ENCODE measurements at regions not wholly inside any gene's neighbourhood (a gene's known extent, or its start where the extent isn't known, plus 50 kb on each side); places are given as distances from the start of the nearest gene placed in this dataset.

DNA sequence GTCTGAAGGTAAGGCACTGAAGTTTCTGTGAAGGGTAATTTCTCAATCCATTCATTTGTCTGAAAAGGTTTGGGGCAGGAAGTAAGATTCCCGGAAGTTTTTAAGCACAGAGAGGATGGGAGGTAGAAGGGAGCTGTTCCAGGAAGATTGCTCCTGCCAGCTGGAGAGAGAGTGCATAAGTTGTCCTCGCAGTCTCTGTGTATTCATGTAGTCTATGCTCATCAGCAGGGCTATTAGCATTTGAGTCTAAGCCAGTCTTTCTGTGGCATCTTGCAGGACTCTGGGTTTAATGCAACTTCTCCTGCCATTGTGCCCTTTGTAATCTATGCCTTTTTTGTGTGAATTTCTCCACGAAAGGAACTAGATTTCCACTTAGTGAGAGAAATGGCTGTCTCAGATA is 140.8 kb upstream of the FGGY start:
- Histone ChIP-seq H3K36me3 (replicated peaks; ENCODE audit: control insufficient read depth, insufficient read depth, low read length) (no peaks in the 10 kb centered on the region), H3K27me3 (ENCODE audit: control insufficient read depth, insufficient read depth, low read length) (no peaks in the 10 kb centered on the region), H3K4me3 (ENCODE audit: insufficient read depth, low read depth, low read length) (no peak overlapping the region)
- DNase-seq: no peak

GRCh38 chr1:59156526-59157199 is 140.2 kb upstream of the FGGY start:
- Histone ChIP-seq H3K36me3 (replicated peaks; ENCODE audit: control insufficient read depth, insufficient read depth, low read length) (no peaks in the 10 kb centered on the region), H3K4me3 (ENCODE audit: insufficient read depth, low read depth, low read length) (no peak overlapping the region), H3K27me3 (ENCODE audit: control insufficient read depth, insufficient read depth, low read length) (no peaks in the 10 kb centered on the region)
- no peak for DNase-seq

DNA sequence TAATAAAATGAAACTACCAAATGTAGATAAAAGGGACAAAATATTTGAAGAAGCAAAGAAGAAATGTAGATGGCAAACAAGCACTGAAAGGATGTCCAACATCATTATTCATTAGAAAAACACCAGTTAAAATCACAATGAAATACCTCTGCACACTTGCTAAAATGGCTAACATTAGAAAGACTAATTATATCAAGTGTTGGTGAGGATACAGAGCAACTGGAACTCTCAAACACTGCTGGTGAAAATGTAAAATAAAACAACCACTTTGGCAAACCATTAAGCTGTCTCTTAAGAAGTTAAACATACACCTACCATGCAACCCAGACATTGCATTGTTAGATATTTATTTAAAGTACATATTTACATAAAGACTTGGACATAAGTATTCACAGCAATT is 138.6 kb upstream of the FGGY start:
- H3K4me3 ChIP-seq (ENCODE audit: insufficient read depth, low read depth, low read length): no peak overlapping the region
- no peak for DNase-seq

GRCh38 chr1:59159557-59160203 is 137.2 kb upstream of the FGGY start:
- H3K27me3 ChIP-seq (ENCODE audit: control insufficient read depth, insufficient read depth, low read length): no peaks in the 10 kb centered on the region
- H3K36me3 ChIP-seq (replicated peaks; ENCODE audit: control insufficient read depth, insufficient read depth, low read length): no peaks in the 10 kb centered on the region
- DNase-seq: no peak

More for the DNA sequence above, 138.6 kb upstream of the FGGY start:
- no peaks in the 10 kb centered on the region for H3K27me3 ChIP-seq (ENCODE audit: control insufficient read depth, insufficient read depth, low read length)
- no peaks in the 10 kb centered on the region for H3K36me3 ChIP-seq (replicated peaks; ENCODE audit: control insufficient read depth, insufficient read depth, low read length)

GRCh38 chr1:59161136-59161535 is 135.8 kb upstream of the FGGY start:
- no peak for DNase-seq
- H3K27me3 ChIP-seq (ENCODE audit: control insufficient read depth, insufficient read depth, low read length): no peaks in the 10 kb centered on the region

More at GRCh38 chr1:59159557-59160203, 137.2 kb upstream of the FGGY start:
- no peak overlapping the region for H3K4me3 ChIP-seq (ENCODE audit: insufficient read depth, low read depth, low read length)

DNA sequence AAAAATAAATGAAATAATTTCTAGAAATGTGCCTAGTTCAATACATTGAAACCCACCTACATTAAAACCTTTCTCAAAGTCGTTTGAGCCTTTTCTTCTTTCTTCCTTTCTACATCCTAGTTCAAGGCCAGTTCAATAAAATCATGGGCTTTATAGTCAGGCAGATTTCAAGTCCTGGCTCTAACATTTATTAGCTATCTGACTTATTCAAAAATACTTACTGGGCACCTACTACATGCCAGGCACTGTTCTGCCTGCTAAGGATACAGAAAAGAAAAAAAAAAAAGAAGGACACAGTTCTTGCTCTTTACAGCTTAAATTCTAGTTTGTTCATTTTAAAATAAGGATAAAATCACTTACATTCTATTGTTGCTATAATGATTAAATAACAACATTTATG is 134.2 kb upstream of the FGGY start:
- Histone ChIP-seq H3K27me3 (ENCODE audit: control insufficient read depth, insufficient read depth, low read length) (no peaks in the 10 kb centered on the region), H3K36me3 (replicated peaks; ENCODE audit: control insufficient read depth, insufficient read depth, low read length) (no peaks in the 10 kb centered on the region), H3K4me3 (ENCODE audit: insufficient read depth, low read depth, low read length) (no peak overlapping the region)
- DNase-seq: no peak

More at GRCh38 chr1:59161136-59161535, 135.8 kb upstream of the FGGY start:
- H3K36me3 ChIP-seq (replicated peaks; ENCODE audit: control insufficient read depth, insufficient read depth, low read length): no peaks in the 10 kb centered on the region
- H3K4me3 ChIP-seq (ENCODE audit: insufficient read depth, low read depth, low read length): no peak overlapping the region

DNA sequence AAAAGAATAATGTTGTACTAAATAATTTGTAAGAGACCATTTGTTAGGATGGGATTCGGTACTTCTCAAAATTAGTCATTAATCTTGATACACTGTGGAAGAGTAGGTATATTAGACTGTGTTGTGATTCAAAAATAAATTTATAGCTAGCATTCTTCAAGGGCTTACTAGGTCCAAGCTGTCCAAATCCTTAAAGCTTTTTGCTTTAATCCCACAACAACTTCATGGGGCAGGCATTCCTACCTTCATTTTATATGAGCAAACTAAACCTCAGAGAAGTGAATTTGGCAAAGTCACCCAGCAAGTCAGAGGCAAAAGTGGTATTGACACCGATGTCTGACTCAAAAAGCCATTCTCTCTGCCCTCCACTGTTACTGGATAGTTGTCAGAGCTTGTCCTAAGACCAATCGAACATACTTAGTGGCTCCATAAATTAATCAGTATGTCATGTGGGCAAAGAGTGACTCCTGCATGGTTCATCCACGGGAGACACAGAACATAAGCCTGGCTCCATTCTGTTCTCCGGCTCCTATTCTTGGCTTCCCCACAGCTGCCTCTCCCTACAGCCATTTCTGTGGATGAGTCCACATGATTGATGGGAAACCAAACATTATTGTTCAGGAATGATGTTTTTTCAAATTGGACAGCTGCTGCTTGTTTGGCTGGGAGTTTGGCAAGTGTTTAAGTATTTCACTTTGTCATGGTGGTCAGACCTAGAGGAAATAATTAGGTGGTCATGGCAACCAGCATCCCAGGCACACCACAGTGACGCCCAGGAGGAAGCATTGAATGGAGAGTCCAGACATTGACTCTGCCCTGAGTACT is 133.4 kb upstream of the FGGY start:
- Histone ChIP-seq H3K36me3 (replicated peaks; ENCODE audit: control insufficient read depth, insufficient read depth, low read length) (no peaks in the 10 kb centered on the region), H3K27me3 (ENCODE audit: control insufficient read depth, insufficient read depth, low read length) (no peaks in the 10 kb centered on the region)
- DNase-seq: no peak

DNA sequence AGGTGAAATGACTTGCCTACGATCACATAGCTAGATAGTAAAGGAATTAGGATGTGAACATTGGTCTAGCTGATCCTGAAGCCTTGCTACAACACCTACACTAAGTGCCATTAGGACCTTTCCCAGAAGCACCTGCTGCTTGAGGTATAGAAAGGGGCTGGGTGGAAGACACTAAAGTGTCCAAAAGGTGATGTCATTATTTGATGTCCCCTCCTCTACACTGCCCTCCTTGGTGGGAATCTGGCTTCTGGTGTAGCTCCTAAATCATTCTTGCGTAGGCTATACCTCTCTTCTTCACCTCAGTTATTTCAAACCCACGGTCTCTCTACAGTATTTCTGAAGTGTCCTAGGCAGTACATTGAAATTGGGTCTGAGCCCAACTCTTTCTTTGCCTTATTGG is 132.5 kb upstream of the FGGY start:
- no peaks in the 10 kb centered on the region for H3K27me3 ChIP-seq (ENCODE audit: control insufficient read depth, insufficient read depth, low read length)
- no peak for DNase-seq

More for the DNA sequence above, 133.4 kb upstream of the FGGY start:
- no peak overlapping the region for H3K4me3 ChIP-seq (ENCODE audit: insufficient read depth, low read depth, low read length)

DNA sequence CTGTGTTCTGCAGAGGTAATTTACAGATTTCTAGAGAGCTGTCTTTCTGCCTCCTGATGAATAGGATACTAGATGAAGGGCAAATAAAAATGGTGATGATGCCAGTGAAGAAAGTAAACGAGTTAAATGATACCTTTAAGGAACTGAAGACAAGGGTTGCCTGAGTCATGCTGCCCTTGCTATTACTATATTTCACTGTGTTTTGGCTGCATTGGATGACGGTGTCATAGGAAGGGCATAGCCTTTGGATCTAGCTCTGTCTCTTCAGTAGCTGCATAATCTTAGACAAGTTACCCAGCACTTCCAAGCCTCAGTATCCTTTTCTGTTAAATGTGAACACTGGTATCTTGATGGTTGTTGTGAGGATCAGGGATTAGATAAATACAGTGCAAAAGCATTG is 131.5 kb upstream of the FGGY start:
- DNase-seq: no peak
- Histone ChIP-seq H3K4me3 (ENCODE audit: insufficient read depth, low read depth, low read length) (no peak overlapping the region), H3K27me3 (ENCODE audit: control insufficient read depth, insufficient read depth, low read length) (no peaks in the 10 kb centered on the region), H3K36me3 (replicated peaks; ENCODE audit: control insufficient read depth, insufficient read depth, low read length) (no peaks in the 10 kb centered on the region)

More for the DNA sequence above, 132.5 kb upstream of the FGGY start:
- no peak overlapping the region for H3K4me3 ChIP-seq (ENCODE audit: insufficient read depth, low read depth, low read length)
- no peaks in the 10 kb centered on the region for H3K36me3 ChIP-seq (replicated peaks; ENCODE audit: control insufficient read depth, insufficient read depth, low read length)

- H3K4me3 ChIP-seq (ENCODE audit: insufficient read depth, low read depth, low read length): no peak overlapping the region
- no peaks in the 10 kb centered on the region for H3K27me3 ChIP-seq (ENCODE audit: control insufficient read depth, insufficient read depth, low read length)
- DNase-seq: no peak
- H3K36me3 ChIP-seq (replicated peaks; ENCODE audit: control insufficient read depth, insufficient read depth, low read length): no peaks in the 10 kb centered on the region
Observed at GRCh38 chr1:59169703-59170102, 127.2 kb upstream of the FGGY start.

- no peaks in the 10 kb centered on the region for H3K36me3 ChIP-seq (replicated peaks; ENCODE audit: control insufficient read depth, insufficient read depth, low read length)
- no peak for DNase-seq
- H3K4me3 ChIP-seq (ENCODE audit: insufficient read depth, low read depth, low read length): no peak overlapping the region
- H3K27me3 ChIP-seq (ENCODE audit: control insufficient read depth, insufficient read depth, low read length): no peaks in the 10 kb centered on the region
Observed at GRCh38 chr1:59170659-59171058, 126.2 kb upstream of the FGGY start.

DNA sequence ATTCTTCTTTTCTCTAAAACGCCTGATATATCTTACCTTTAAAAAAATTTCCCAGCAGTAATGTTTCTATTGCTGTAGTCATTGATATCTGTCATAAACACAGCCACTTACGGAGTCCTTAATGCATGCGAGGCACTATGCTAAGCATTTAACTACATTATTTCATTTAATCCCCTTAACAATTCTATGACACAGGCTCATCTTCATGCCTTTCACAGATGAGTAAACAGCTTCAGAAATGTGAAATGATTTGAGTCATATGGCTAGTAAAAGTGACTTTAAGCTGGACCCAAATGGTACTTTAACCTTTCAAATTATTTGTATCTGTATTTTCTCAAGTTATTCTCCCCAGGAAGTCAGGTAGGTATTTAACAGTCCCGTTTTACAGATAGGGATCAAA is 125.1 kb upstream of the FGGY start:
- no peak for DNase-seq
- H3K27me3 ChIP-seq (ENCODE audit: control insufficient read depth, insufficient read depth, low read length): no peaks in the 10 kb centered on the region
- H3K36me3 ChIP-seq (replicated peaks; ENCODE audit: control insufficient read depth, insufficient read depth, low read length): no peaks in the 10 kb centered on the region
- H3K4me3 ChIP-seq (ENCODE audit: insufficient read depth, low read depth, low read length): no peak overlapping the region

- Histone ChIP-seq H3K36me3 (replicated peaks; ENCODE audit: control insufficient read depth, insufficient read depth, low read length) (no peaks in the 10 kb centered on the region), H3K4me3 (ENCODE audit: insufficient read depth, low read depth, low read length) (no peak overlapping the region), H3K27me3 (ENCODE audit: control insufficient read depth, insufficient read depth, low read length) (no peaks in the 10 kb centered on the region)
- DNase-seq: no peak
Observed at GRCh38 chr1:59172693-59173092, 124.2 kb upstream of the FGGY start.

GRCh38 chr1:59173721-59174120 is 123.2 kb upstream of the FGGY start:
- H3K4me3 ChIP-seq (ENCODE audit: insufficient read depth, low read depth, low read length): no peak overlapping the region
- no peaks in the 10 kb centered on the region for H3K27me3 ChIP-seq (ENCODE audit: control insufficient read depth, insufficient read depth, low read length)

GRCh38 chr1:59176471-59176870 is 120.4 kb upstream of the FGGY start:
- H3K27me3 ChIP-seq (ENCODE audit: control insufficient read depth, insufficient read depth, low read length): no peaks in the 10 kb centered on the region
- no peak overlapping the region for H3K4me3 ChIP-seq (ENCODE audit: insufficient read depth, low read depth, low read length)
- H3K36me3 ChIP-seq (replicated peaks; ENCODE audit: control insufficient read depth, insufficient read depth, low read length): no peaks in the 10 kb centered on the region
- DNase-seq: no peak

More at GRCh38 chr1:59173721-59174120, 123.2 kb upstream of the FGGY start:
- no peak for DNase-seq
- no peaks in the 10 kb centered on the region for H3K36me3 ChIP-seq (replicated peaks; ENCODE audit: control insufficient read depth, insufficient read depth, low read length)

Data from H7 (cell line).